HG02588 (cell line): ENCODE measurements at regions not wholly inside any gene's neighbourhood (a gene's known extent, or its start where the extent isn't known, plus 50 kb on each side); places are given as distances from the start of the nearest gene placed in this dataset.

Source experiments
- ATAC-seq: cut with Tn5 transposase; IDR thresholded peaks from one replicate; pipeline ENCODE4 v1.9.1; 2021; ENCODE audit warnings: mild to moderate bottlenecking, moderate library complexity; ENCODE audit not compliant: unreplicated experiment

GRCh38 chr20:18992418-18992817 is 178.8 kb downstream of the SCP2D1 start:
- no peak for ATAC-seq

DNA sequence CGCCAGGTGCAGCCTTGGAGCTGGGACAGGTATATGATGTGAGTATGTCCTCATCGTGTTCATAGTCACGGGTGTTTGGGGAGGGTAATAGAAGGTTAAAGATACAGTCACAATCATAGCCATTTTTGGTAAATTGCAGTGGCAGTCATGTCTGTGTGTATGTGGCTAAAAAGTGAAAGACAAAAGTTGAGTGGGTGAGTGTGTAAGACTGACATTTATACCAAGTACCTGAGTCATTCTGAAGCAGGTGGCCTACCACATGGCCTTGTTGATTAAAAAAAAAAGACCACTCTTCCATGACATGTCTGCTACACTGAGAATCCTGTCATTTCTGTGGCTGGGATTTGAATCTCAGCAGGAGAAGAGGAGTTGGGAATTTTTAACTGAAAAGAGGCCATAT is 181.9 kb downstream of the SCP2D1 start:
- ATAC-seq: no peak

GRCh38 chr20:18999086-18999485 is 185.5 kb downstream of the SCP2D1 start:
- ATAC-seq: no peak

GRCh38 chr20:19000078-19000477 is 186.5 kb downstream of the SCP2D1 start:
- ATAC-seq: no peak

- no peak for ATAC-seq
Observed at GRCh38 chr20:19001177-19001576, 187.6 kb downstream of the SCP2D1 start.

DNA sequence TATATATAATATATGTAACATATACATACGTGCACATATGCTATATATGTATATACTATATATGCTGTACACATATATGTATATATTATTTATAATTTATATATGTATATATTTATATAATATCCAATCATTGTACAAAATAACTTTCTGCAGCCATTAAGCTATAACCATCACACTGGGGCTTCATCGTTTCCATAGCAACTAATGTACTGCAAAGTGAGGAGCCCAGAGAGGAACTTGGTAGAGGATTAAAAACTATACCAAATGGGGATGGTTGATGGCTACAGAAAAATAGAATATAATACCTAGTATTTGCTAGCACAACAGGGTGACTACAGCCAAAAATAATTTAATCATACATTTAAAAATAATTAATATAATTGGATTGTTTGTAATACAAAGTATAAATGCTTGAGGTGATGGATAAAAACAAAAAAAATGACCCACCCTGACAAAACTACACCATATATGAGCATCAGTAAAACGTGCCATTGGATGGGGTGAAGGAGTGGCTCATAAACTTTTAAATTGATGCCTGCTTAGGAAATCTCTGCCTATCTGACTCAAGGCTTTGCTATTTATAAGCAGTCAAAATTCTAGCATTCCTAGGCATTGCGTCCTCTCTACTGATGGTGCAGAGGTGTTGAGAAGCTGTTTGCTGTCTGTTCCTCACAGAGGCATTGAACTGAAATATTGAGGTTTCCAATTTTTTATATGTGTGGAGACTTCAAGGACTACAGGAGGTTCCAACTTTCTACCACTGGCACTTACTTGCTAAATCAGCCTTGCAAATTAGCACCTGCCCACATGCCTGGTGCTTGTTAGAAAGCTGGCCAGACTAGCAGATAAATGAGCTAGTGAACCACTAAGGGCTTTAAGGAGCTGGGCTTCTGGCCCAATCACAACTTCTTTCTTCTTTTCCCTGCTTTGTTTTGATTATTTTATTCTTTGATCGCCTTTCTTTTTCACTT is 190.1 kb downstream of the SCP2D1 start:
- ATAC-seq: no peak

DNA sequence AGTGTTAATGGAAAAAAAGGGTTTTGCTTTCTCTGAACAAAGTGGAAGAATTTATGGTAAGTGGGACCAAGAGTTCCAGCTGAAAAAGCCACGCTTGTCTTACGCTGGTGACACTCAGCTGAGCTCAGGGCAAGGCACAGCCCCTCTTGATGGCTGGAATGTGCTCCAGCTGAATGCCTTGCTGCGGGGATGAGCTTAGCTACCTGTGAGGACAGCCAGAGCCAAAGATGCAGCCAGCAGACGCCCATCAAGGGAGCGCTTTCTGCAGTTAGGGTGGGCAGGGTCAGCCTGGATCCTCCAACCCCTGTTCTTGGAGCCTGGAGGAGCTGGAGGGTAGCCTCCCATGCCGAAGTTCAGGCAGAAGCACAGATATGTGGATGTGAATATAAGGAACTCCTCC is 191.4 kb downstream of the SCP2D1 start:
- ATAC-seq: no peak

DNA sequence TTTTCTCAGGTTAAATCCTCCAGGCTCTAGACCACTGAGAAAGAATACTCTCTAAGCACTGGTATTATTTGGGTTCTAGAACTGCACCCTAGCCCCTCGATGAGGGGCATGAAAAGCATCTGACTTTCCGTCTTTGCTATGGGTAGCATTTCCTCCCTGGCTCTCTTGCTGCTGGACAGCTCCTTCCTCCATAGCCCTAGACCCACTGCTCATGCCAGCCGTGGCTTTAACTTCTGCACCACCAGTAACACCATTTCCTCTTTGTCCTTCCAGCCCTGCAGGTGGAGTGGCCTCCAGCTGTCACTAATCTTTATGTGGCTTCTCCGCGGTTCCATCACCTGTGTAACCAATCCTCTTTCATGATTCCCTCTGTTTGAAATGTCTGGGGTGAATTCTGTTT is 194.9 kb downstream of the SCP2D1 start:
- ATAC-seq: no peak

GRCh38 chr20:19009081-19009688 is 195.6 kb downstream of the SCP2D1 start:
- no peak for ATAC-seq

DNA sequence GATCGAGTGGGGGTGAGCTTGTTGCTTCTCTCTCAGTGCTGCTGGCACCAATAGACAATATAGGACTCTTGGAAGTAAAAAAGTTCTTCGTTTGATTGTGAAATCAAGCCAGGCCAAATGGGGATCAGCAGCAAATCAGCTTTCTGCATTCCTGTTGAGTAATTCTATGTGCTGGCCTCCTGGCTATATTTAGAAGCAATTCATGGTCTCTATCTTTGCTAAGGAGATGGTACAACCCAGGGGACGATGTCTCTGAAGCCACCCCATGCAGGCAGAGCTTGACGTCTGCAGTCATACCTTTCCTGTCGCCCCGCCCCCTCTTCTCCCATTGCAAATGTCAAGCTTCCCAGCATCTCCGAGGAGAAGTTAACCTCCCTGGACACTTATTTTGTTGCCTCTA is 199.1 kb downstream of the SCP2D1 start:
- no peak for ATAC-seq

- no peak for ATAC-seq
Observed at GRCh38 chr20:19013907-19014306, 198.5 kb upstream of the SLC24A3 start.

GRCh38 chr20:19015351-19016139 is 196.9 kb upstream of the SLC24A3 start:
- no peak for ATAC-seq

DNA sequence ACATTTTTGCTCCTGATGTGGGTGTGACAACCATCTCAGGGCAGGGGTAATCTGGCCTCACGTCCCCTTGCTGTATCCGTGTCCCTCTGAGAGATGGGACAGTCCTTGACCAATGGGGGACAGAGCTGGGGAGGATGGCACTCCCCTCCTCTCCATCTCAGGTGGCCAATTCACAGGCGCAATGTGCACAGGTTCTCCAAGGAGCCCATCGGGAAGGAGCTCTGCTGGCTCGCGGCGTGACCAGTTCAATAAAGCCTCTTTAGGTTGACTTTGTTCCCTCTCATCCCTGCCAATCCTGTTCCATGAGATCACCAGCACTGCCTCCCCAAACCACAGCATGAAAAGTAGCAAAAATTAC is 196.3 kb upstream of the SLC24A3 start:
- ATAC-seq: no peak

- ATAC-seq: no peak
Observed at GRCh38 chr20:19017104-19017690, 195.2 kb upstream of the SLC24A3 start.

DNA sequence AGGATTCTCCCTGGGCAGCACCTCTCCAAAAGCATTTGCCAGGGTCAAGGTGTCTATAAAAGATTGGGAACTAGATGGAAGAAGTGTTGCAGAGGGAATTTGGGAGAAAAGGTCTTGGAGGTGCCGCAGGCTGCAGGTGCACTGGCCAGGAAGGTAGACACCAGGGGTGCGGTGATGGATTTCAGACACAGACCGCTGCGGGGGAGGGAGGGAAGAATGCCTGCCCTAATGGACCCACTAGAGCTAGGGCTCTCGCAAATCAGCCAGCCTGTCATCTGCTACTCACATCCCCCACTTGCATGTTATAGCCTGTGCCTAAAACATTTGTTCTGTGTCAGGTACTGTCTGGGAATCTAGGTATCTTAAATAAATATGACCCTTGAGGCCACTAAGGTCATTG is 193.6 kb upstream of the SLC24A3 start:
- ATAC-seq: no peak

DNA sequence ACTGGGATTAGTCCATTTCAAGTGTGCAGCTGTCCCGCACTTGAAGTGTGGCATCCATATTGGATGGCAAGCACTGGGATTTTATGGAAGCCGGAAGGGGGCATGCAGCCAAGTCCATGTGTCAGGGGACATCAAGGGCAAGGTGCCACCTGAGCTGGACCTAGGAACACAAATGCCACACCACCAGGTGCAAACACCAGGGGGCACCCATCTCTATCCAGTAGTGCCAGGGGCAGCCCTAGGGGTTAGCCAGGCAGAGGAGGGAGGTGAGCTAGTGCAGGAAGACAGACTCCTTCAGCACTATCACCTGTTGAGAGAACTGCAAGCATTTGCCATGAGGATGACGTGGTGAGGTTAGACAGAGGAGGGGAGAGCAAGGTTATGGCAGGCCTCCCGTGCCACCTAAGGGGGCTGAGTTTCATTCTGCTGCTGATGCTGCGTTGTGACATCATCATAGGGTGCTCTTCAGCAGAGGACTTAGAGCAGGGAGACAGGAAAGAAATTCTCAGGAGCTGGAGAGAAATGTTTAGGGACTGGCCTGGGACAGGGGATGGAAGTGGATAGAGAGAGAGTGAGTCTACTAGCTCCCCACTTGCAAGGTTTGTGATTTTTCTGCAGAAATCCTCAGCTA is 192.6 kb upstream of the SLC24A3 start:
- no peak for ATAC-seq

DNA sequence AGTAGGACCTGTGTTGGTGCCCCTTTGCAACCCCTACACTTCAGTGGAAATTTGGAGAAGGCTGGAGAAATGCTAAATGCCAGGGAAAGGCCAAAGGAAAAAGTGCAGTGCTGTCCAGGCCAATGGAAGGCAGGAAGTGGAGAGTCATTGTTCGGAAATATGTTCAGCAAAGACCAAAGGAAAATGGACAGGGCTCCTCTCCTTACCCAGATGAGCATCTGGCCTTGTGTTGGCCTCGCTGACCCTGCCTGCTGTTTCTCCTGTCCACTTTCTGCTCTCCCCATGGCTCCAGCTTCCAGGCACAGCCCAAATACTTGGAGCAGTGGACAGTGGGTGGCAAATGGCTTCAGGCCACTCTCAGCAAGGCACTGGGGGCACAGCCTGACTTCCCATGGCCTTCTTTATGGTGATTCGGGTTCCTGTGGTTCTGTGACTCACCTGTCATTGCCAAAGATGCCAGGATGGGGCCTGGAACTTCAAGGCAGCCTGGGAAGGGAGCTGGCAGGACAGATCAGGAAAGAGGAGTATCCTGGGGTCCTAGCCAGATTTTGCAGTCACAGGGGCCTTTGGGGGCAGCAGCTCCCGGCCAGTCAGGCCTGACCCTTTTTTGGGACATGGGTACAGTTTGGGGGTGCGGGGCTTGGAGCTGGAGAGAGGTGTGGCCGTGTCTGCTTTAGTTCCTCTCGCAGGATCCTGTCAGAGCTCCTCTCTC is 190.9 kb upstream of the SLC24A3 start:
- no peak for ATAC-seq

DNA sequence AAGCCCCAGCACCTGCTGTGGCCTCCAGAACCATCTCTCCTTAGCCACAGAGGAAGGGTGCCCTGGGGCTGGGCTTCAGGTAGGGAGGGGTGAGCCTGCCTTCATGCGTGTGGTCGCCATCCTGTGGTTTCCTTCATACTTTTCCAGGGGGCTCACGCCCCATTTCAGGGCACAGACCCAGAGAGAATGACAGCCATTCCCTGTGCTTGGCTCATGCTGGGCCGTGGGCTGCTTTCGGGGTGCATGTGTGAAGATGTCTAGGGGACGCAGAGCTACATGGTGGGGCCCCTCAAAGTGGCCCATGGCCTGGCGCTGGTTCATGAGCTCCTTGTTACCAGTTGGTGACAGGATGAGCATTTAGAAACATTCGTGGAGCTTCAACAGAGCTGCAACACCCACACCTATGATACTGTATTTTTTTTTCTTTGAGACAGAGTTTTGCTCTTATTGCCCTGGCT is 190.3 kb upstream of the SLC24A3 start:
- ATAC-seq: no peak

DNA sequence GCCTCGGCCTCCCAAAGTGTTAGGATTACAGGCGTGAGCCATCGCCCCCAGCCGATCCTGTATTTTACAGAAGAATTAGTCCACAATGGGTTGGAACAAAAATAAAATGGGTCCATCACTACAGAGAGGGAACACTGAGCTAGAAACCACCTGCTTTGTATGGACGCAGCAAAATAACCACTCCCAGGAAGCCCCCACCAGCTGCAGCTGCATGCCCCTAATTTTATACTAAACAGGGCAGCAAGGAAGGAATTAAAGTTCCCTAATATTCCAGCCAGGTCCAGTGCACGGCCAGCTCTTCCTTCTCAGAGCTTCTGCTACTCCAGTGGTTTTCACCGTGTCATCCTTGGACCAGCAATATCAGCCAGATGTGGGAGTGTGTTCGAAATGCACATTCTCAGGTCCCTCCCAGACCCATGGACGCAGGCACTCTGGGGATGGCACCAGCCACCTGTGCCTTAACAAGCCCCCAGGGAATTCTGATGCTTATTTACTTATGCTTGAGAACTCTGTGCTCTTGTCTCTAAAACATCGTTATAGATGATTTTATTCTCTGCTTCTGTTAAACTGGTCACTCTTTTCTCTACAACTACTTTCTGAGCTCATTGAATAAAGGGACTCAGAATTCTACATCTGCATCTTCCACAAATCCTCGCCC is 189.5 kb upstream of the SLC24A3 start:
- no peak for ATAC-seq
